ENCODE measurements at regions not wholly inside any gene's neighbourhood (a gene's known extent, or its start where the extent isn't known, plus 50 kb on each side); places are given as distances from the start of the nearest gene placed in this dataset.

DNA sequence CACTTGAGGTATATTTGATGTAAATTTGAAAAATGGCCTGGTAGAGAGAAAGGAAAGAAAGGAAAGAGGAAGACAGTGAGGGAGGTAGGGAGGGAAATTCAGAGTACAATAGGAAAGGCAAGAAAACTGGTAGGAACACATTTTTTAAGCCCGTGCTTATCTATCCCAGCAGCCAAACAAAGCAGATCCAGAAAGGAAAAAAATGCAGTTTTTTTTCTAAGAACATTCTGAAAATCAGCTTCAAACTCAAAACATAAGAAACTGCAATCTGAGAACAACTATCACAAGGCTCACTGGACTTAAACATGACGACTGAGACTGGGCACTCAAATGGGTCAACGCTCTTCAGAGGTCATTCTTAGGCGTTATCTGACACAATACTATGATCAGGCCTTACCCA, 408.3 kb upstream of the DDI1 start:
- no peak for DNase-seq

- DNase-seq: no peak
Measured at GRCh38 chr11:103631841-103632240, 404.6 kb upstream of the DDI1 start.

DNA sequence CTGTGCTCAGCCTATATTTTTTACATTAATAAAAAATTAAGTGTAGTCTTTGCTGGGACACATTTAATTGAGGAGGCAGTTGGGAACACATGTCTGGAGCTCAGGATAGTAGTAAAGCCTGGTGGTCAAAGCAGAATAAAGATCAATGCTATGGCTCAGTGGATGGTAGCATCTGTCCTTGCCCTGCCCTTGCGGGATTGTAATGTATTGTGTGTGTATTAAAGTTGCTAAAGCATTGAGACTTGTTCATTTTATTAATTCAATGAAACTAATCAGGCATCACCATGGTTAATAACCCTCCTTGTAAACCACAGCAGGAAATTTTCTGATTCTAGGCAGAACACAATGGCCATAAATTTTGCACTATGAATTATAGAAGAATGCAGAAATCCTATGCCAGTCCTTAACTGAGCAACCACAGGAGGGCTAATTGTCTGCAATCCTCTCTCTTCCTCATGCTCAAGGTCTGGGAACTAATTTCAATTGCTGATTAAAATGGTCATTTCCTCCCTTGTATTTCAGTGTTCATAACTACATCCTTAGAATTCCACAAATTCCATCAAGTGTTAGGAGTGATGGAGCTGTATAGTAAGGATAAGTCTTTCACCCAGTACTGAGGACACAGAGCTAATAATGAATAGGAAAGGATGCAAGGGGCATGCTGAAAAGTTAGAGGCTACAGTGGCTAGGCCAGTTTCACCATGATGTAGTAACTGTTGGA, 403.2 kb upstream of the DDI1 start:
- DNase-seq: no peak

DNA sequence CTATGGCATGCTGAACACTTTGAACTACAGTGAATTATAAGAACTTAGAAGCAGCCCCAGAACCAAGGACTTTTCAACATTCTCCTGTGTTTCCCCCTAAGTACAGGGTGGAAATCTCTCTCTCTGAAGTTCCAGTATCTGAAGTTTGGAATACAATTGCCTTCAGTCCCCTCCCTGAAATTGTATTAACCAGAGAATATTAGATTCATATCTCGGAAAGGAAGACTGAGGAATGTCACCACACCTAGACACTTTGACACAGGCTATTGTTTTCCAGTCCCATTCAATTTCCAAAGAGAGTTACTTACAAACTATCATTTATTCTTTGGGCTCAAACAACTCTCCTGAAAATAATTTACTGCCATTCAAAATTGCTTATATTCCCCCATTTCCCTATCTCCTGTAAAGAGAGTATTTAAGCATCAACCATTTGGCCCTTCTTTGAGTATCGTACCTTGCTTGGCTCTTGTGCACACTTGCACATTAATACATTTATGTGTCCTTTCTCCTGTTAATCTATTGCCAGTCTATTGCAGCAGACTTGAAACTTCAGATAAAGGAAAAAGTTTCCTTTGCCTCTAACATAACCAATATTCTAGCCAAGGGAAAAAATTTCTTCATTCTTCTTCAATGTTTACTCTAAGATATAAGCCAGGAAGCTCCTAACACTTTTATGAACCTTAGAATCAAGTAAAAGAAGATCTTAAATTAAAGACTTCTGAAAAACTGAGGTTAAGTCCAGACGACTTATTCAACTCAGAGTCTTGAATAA, 402.4 kb upstream of the DDI1 start:
- DNase-seq: no peak

DNA sequence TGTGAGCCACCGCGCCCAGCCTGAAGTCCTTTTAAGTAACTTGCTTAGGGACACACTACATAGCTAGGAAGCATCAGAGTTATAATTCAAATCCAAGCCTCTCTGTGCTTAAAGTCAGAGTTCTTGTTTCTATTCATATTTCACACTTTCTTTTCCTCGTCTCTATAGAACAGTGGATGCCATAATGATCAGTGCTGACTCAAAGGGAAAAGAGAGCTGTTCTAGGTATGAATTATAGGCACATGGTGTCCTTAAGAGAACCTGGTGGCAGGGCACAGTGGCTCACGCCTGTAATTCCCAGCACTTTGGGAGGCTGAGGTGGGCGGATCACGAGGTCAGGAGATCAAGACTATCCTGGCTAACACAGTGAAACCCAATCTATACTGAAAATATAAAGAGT, 400.2 kb upstream of the DDI1 start:
- DNase-seq: no peak

- no peak for DNase-seq
Measured at GRCh38 chr11:103637295-103637694, 399.1 kb upstream of the DDI1 start.

- no peak for DNase-seq
Measured at GRCh38 chr11:103637831-103638230, 398.6 kb upstream of the DDI1 start.

GRCh38 chr11:103644676-103645075, 391.8 kb upstream of the DDI1 start:
- no peak for DNase-seq

DNA sequence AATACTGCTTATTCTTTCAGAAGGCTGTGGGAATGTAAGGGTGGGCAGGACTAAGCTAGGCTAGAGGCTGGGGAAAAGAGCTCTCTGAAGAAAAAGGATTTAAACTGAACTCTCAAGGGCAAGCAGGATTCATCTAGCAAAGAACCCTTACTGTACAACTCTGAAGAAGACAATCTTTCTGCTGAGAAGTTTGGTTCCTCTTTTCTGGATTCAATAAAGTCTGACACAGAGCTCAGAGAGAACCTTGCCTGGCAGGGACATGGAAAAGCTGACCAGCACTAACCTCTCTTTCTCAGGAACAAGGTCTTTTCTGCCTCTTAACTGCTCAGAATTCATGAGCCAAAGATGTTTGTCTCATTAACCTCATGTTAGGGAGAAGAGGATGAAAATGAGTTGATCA, 388.4 kb upstream of the DDI1 start:
- DNase-seq: no peak

GRCh38 chr11:103648670-103649400, 387.6 kb upstream of the DDI1 start:
- DNase-seq: no peak

DNA sequence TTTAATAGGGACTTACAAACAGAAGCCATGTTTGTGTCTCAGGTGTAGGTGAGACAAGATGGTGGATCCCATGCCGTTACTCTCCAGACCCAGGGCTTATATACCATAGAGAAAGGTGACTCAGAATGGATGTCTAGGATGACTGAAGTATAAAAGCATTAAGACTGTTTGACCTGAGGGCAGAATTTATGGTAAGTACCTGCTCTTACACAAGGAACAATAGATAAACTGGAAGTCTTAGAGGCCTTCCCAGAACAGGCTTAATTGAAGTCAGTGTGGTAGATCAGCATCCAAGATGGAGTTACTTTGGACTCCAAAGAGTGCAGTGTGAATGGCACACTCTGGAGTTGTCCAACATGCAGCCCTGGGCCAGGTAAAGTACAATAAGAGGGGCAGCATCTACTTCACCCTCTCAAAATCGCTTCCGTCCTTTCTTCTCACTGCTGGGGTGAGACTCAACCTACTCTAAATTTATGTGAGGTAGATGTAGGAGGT, 387.0 kb upstream of the DDI1 start:
- DNase-seq: no peak

- DNase-seq: no peak
Measured at GRCh38 chr11:103650330-103650729, 386.1 kb upstream of the DDI1 start.

GRCh38 chr11:103651341-103651998, 385.0 kb upstream of the DDI1 start:
- no peak for DNase-seq

GRCh38 chr11:103652013-103652412, 384.4 kb upstream of the DDI1 start:
- no peak for DNase-seq

- DNase-seq: no peak
Measured at GRCh38 chr11:103656382-103656781, 380.1 kb upstream of the DDI1 start.

DNA sequence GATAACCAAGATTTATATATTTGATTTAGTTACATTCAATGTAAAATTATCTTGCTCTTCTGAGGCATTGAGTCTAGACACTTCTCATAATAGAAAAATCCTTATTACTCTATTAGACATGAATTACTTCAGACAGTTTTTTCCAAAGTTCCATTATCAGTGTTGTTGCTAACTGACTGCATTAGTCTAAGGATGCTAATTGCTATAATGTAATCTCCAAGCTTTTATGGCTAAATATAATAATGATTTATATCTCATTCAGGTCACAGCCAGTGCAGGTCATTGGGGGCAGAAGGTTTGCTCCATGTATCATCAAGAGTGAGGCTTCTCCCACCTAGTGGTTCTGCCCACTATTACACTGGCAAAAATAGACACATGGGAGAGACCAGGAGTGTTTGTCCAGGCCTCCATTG, 377.2 kb upstream of the DDI1 start:
- DNase-seq: no peak

DNA sequence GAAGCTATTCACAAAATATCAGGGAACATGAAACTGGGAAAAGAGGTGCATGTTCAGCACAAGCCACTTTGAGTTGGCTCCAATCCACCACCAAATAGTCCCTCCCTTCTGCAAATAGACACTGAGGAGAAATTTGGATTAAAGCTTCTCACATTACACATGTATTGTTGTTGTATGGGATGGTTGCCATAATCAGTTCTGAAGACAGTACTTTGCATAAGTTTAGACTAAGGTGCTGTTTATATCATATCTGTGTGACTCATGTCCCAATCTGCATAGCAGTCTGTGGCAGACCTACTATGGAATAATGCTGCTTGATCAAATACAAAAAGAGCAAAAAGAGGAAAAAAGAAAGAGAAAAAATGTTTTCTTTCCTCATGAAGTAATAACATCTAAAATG, 376.7 kb upstream of the DDI1 start:
- DNase-seq: no peak

- no peak for DNase-seq
Measured at GRCh38 chr11:103661185-103661584, 375.3 kb upstream of the DDI1 start.

DNA sequence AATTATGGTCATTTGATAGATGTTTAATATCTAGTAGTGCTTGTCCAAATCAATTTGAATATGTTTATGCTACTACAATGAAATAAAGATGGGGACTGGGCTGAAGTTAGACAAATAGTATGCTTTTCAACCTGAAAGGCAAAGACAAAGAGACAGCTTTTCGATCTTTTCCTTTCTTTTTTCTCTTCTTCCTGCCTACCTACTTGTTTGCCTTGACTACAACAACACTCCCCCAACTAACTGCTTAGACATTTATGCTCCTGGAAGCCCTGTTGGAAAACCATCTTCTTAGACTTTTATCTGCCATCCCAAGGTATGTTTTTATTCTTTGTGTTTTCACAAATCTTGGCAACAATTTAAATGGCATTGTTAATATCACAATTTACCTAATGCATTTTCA, 374.4 kb upstream of the DDI1 start:
- no peak for DNase-seq

- no peak for DNase-seq
Measured at GRCh38 chr11:103662880-103663279, 373.6 kb upstream of the DDI1 start.

DNA sequence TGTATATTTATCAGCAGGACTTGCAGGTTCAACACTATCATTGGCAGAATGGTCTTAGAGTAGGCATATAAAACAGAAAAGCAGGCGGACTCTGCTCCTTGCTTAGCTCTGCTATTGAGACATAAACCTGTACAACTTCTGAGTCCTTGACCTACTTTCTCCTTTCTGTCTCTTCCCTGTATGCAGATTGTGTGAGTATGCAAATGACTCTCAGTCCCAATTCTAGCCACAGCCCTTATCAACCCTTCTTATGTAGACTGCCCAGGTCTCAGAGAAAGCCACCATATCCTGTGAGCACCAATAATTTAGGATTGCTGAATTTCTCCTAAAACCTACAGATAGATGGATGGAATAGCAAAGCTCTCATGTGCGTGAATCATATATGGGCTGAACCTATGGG, 367.6 kb upstream of the DDI1 start:
- no peak for DNase-seq

GRCh38 chr11:103671143-103671651, 365.2 kb upstream of the DDI1 start:
- no peak for DNase-seq

GRCh38 chr11:103673773-103674172, 362.7 kb upstream of the DDI1 start:
- DNase-seq: no peak
